HepG2 (cell line): ENCODE measurements at regions not wholly inside any gene's neighbourhood (a gene's known extent, or its start where the extent isn't known, plus 50 kb on each side); places are given as distances from the start of the nearest gene placed in this dataset.

Source experiments
- CTCF ChIP-seq: sonication (generic); formaldehyde crosslinking; IDR thresholded peaks from 2 replicates; pipeline ENCODE4 v1.5.0; 2020; ENCODE audit warnings: mild to moderate bottlenecking, missing genetic modification reagents, moderate library complexity
- EP300 ChIP-seq, 3 experiments: sonication (generic) in 1 of 3; formaldehyde crosslinking in 1 of 3; IDR thresholded peaks; 2 replicates each; pipeline versions ENCODE4 v1.5.1 to v1.6.1; 2011 to 2020; ENCODE audit warnings: low read depth in 2 of 3, low read length in 2 of 3, borderline replicate concordance in 1 of 3, improper control_type of control experiment in 1 of 3, mild to moderate bottlenecking in 1 of 3, missing genetic modification reagents in 1 of 3, moderate library complexity in 1 of 3
- FLYWCH1 ChIP-seq: sonication (generic); formaldehyde crosslinking; IDR thresholded peaks from 2 replicates; pipeline ENCODE4 v1.8.1; 2023; ENCODE audit warnings: mild to moderate bottlenecking, missing genetic modification reagents
- GMEB2 ChIP-seq: IDR thresholded peaks from 2 replicates; pipeline ENCODE4 v1.6.1; 2016; ENCODE audit warnings: missing biosample characterization, missing genetic modification reagents, low read depth
- IRF1 ChIP-seq: sonication (generic); formaldehyde crosslinking; IDR thresholded peaks from 2 replicates; pipeline ENCODE4 v1.4.0; 2020; ENCODE audit warnings: low read depth, mild to moderate bottlenecking, missing genetic modification reagents
- KDM6A ChIP-seq: IDR thresholded peaks from 2 replicates; pipeline ENCODE4 v1.6.1; 2016; ENCODE audit warnings: low read depth
- LBX2 ChIP-seq: sonication (generic); formaldehyde crosslinking; IDR thresholded peaks from 2 replicates; pipeline ENCODE4 v1.5.0; 2020; ENCODE audit warnings: missing genetic modification reagents, mild to moderate bottlenecking, borderline replicate concordance
- MXI1 ChIP-seq: IDR thresholded peaks from 3 replicates; pipeline ENCODE4 v1.6.1; 2012; ENCODE audit warnings: low read depth, low read length, inconsistent platforms, borderline replicate concordance
- PITX1 ChIP-seq: sonication (generic); formaldehyde crosslinking; IDR thresholded peaks from 2 replicates; pipeline ENCODE4 v1.5.1; 2020; ENCODE audit warnings: mild to moderate bottlenecking, missing genetic modification reagents
- PTBP1 ChIP-seq: fragments of 200-400 bp; formaldehyde crosslinking; IDR thresholded peaks from 2 replicates; pipeline ENCODE4 v1.6.1; 2018; ENCODE audit warnings: low read length, low read depth; ENCODE audit not compliant: poor library complexity, severe bottlenecking
- REL ChIP-seq: sonication (generic); formaldehyde crosslinking; conservative IDR thresholded peaks from 2 replicates; pipeline ENCODE4 v1.8.0; 2022; ENCODE audit warnings: mild to moderate bottlenecking, missing genetic modification reagents, moderate library complexity
- TFAP4 ChIP-seq: sonication (generic); IDR thresholded peaks from 2 replicates; pipeline ENCODE4 v1.6.1; 2016; ENCODE audit warnings: low read depth, borderline replicate concordance
- TIGD3 ChIP-seq: sonication (generic); formaldehyde crosslinking; IDR thresholded peaks from 2 replicates; pipeline ENCODE4 v1.5.1; 2020; ENCODE audit warnings: mild to moderate bottlenecking, missing genetic modification reagents, borderline replicate concordance
- U2AF2 ChIP-seq: fragments of 200-400 bp; formaldehyde crosslinking; IDR thresholded peaks from 2 replicates; pipeline ENCODE4 v1.6.1; 2017; ENCODE audit warnings: low read depth, mild to moderate bottlenecking, low read length
- ZNF17 ChIP-seq: sonication (generic); formaldehyde crosslinking; IDR thresholded peaks from 2 replicates; pipeline ENCODE4 v1.5.0; 2020; ENCODE audit warnings: mild to moderate bottlenecking, missing genetic modification reagents
- ZNF615 ChIP-seq: sonication (generic); formaldehyde crosslinking; IDR thresholded peaks from 2 replicates; pipeline ENCODE4 v1.5.0; 2020; ENCODE audit warnings: mild to moderate bottlenecking, missing genetic modification reagents, borderline replicate concordance
- ZNF7 ChIP-seq: IDR thresholded peaks from 2 replicates; pipeline ENCODE4 v1.6.1; 2016; ENCODE audit warnings: missing biosample characterization, missing genetic modification reagents
- ZNF747 ChIP-seq: sonication (generic); formaldehyde crosslinking; IDR thresholded peaks from 2 replicates; pipeline ENCODE4 v1.8.1; 2023; ENCODE audit warnings: missing genetic modification reagents, mild to moderate bottlenecking, borderline replicate concordance

GRCh38 chr21:38917043-38917774 lies 111.5 kb downstream of the ETS2 start (continued):
- TF ChIP-seq IRF1: no peak
- TF ChIP-seq ZNF747 (CRISPR knock-in tag): no peak
- TF ChIP-seq FLYWCH1 (CRISPR knock-in tag): no peak
- no peak for TF ChIP-seq ZNF7 (CRISPR knock-in tag)
- no peak for TF ChIP-seq KDM6A (CRISPR knock-in tag)
- no peak for TF ChIP-seq REL (CRISPR knock-in tag)
- TF ChIP-seq ZNF17: no peak
- no peak for TF ChIP-seq GMEB2 (CRISPR knock-in tag)
- no peak for TF ChIP-seq TIGD3
- no peak for TF ChIP-seq LBX2
- TF ChIP-seq CTCF (CRISPR knock-in tag): no peak
- TF ChIP-seq U2AF2: no peak
- no peak; the same call in 1 of the 2 replicates for TF ChIP-seq ZNF615 (CRISPR knock-in tag)
- TF ChIP-seq PTBP1: no peak
- TF ChIP-seq MXI1: no peak
- peak; percentile 54; the same call in 1 of the 2 replicates for TF ChIP-seq TFAP4
- peak in 1 of 2 experiments; percentile 96; a peak in 2 of 4 replicates for TF ChIP-seq EP300 (IDR thresholded peaks at IDR 0.05; ENCODE audit: low read depth in 2 of 2, low read length in 2 of 2)
- peak; percentile 94 for TF ChIP-seq EP300 (CRISPR knock-in tag; IDR thresholded peaks at IDR 0.05; ENCODE audit: borderline replicate concordance)
- peak; percentile 75 for TF ChIP-seq PITX1 (CRISPR knock-in tag)
